Activated CD4-positive, alpha-beta T cell treated with anti-CD3 and anti-CD28 coated beads, Interleukin-2, amount 50 U/mL, for 24 hours (primary cell): ENCODE measurements at regions not wholly inside any gene's neighbourhood (a gene's known extent, or its start where the extent isn't known, plus 50 kb on each side); places are given as distances from the start of the nearest gene placed in this dataset.

Experiments used
- DNase-seq, 2 donors: peaks; one replicate each; pipeline ENCODE4 v3.0.0-alpha.2; 2020; ENCODE audit warnings: low read depth in 1 of 2, low spot score in 1 of 2

GRCh38 chr12:97267594-97268202, 194.9 kb upstream of the RMST start:
- DNase-seq, result no peak

DNA sequence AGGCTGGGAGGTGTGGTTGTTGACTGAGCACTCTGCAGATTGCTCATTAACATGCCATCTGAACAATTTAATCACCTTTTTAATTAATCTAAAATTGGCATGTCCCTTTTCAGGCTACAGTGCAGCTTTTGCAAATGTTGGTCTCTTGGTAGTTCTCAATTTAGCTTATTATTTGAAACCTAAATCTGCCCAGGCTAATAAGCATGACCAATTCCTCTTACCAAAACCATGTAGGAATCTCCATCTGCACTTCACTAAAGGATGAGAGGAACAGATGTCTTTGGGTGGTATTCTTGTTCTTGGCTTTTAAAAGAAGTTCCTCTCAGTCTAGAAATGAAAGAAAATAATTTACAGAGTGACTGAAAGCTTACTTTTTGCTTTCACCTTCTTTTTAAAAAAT, 190.1 kb upstream of the RMST start:
- no peak for DNase-seq

DNA sequence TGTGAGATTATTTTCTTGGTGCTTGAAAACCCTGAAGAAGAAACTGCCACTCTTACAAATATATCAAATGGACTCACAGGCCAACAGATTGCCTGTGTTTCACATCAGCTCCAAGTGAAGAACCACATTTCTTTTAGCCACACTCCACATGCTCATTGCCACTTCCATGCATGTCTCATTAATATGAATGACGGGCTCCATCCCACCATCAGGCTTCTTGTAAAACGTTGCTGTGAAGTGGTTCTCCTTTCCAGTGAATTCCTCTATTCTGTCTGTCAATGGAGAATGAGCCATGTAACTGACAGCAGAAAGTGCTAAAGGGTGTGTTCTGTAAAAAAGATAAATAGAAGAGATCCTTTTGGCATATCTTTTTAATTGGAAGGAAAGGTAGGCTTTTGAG, 188.2 kb upstream of the RMST start:
- no peak for DNase-seq

GRCh38 chr12:97275256-97275655, 187.3 kb upstream of the RMST start:
- no peak for DNase-seq

- no peak for DNase-seq
These were observed 186.6 kb upstream of the RMST start for GRCh38 chr12:97275728-97276590.

DNA sequence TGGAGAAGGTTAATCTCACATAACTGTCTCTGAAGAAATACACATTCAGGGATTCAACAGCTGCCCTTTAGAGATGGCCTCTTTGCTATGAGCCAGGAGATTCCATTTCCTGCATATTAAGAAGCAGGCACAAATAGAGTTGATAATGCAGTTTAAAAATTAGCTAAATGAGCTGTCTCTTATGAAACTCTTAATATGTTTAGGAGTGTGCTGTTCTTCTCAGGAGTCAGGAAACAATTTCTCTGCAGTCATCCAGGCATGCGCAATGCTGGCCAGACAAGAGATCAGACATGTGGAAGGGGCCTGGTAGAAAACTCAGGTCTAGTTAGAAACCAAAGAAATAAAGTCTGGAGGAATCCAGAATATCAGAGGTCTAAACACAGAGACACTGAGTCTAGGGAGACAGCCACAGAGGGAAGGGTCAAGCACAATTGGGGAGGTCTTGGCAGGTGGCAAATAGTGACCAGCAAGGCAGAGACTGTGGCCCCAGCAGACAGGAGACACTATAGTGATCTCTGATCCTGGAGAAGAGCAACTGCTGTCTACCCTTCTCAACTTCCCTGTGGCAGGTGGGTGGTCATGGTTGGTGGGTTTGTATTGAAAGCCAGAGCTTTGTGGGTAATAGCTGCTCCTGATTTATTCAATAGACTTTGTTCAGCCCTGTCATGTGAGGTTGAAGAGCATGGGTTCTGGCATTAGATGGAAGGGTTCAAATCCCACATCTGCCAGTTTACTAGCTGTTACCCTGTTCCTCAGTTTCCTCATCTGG, 185.8 kb upstream of the RMST start:
- DNase-seq, result no peak

GRCh38 chr12:97283297-97283696, 179.3 kb upstream of the RMST start:
- DNase-seq, result no peak

DNA sequence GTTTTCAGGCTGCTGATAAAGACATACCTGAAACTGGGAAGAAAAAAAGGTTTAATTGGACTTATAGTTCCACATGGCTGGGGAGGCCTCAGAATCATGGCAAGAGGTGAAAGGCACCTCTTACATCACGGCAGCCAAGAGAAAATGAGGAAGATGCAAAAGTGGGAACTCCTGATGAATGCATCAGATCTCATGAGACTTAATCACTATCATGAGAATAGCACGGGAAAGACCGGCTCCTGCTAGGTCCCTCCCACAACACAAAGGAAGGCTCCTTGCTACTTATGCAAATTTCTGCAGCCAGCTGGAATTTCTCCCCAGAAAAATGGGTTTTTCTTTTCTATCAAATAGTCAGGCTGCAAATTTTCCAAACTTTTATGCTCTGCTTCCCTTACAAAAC, 174.1 kb upstream of the RMST start:
- no peak for DNase-seq

- no peak for DNase-seq
These were observed 170.0 kb upstream of the RMST start for GRCh38 chr12:97292588-97292987.

DNA sequence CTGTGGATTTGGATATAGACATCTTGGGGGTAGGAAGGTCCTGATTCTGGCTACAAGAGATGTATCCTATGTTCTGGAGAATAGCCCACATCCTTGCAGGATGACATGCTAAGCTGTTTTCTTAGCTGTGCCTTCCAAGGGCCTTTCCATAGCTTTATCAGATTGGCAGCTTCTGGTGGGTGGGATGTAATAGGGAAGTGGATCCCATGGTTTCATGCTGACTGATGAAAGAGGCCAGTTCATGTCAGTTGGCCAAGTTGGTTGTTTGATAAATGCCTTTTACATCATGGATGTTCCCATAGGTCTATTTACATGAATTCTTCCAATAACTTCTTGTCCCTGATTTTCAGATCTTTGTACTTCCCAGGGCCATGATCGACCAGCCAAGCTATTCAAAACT, 169.1 kb upstream of the RMST start:
- DNase-seq, result no peak

DNA sequence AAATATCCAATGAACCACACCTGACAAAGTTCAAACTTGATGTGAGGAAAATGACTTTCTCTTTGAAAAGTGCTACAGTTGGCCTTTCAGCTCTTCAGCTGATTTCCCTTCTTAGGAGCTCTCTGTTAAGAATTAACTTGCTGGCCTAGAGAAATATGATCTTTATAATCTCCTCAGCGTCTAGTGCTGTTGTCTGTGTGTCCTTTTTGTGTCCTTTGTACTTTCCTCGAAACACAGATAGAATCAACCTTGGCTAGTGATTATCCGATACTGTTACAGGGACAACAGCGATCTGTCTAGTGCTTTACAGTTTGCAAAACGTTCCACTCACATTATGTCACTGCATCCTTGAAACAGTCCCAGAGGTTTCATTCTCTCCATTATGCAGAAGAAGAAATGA, 162.8 kb upstream of the RMST start:
- no peak for DNase-seq

- no peak for DNase-seq
These were observed 162.2 kb upstream of the RMST start for GRCh38 chr12:97300431-97300830.

DNA sequence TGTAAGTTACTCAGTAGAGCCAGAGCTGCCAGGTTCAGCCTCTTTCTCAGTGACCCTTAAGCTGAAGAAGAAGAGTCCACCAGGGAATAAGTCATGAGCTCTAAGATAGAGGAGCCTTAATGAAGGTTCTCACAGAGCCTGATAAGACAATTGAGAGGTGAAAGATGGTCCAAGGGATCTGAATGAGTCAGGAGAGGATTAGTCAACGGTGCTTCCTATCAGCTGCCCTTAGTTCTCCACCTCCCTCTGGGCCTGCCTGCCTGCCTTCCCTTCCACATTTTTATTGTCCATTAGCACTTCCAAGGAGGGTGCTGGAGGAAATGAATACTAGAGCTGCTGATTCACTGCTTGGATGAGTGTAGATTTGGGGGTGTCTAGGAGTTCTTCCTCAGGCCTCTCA, 161.7 kb upstream of the RMST start:
- DNase-seq, result no peak

DNA sequence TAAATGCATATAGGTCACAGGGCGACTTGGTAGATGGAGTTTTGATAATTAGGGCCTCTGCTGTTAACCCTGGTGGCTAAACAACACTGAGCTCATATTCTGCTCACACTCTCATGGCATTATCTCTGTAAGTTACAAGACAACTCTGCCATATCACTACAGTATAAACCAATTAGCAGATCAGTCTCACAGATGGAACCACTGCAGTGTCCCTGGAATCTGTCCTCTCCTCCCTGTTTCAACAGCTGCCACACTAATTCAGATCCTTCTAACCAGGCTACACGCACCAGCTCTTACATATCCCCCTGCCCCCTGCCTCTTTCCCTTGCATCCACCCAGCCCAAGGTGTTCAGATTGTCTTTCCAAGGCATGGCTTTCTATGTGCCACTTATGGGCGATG, 161.0 kb upstream of the RMST start:
- DNase-seq, result no peak

DNA sequence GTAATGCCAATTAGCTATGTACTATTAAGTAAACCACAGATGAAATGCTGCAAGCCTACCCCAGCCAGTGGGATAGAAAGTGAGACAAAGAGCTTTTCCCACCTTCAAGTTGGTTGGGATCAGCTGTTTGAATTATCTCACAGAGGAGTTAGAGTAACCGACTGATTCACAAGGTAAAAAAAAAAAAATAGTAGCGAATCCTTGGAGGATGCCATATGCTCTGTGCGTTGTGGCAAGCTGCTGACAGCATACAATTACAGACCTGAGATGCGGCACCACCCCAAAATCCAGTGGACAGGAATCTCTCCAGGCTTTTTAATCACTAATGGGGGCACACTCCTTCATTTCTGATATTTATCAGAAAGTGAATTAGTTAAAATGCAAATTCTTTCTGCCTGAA, 157.0 kb upstream of the RMST start:
- no peak for DNase-seq

DNA sequence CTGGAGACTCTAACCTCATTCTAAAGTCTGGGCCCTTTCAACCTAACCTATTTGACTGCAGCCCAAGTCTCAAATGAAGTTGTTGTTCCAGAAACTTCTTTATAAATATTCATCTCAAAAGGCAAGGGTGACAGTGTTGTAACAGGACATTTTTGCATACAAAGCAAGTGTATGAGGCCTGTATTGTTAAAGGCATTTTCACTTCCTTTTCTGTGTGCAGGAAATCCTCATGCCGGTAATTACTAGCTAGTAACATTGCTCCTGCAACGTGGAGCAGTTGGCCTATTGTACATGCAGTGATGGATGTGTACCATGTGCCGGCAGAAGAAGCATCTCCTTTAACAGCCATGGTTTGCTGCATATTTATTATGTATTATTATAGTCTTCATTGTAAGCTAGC, 156.5 kb upstream of the RMST start:
- DNase-seq, result no peak

DNA sequence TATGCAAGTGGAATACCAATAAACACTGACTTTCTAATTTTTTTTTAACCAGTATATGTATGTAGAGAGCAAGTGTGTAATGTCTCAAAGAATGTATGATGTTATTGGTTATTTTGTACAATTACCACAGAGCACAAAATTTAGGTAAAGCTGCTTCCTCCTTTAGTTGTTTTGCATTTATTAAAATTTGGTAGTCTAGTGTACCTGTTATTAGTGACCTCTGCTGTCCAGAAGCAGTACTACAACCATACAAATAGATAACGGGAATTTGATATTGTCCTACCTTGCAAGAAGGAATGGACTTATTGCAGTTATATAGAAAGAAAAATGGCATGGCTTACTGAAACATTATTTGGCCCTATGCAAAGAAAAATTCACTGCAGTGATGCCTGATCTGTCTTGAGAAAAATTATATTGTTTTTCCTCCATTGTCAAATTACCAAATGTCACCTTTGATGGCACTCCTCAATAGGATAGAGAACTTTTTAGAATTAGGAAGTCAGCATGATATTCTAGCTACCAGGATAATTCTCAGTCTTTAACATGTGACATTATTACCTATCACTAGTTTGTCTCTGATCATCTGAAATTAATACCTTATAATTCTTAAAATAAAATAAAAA, 153.9 kb upstream of the RMST start:
- peak in 1 of 2 donors; percentile 8 for DNase-seq

DNA sequence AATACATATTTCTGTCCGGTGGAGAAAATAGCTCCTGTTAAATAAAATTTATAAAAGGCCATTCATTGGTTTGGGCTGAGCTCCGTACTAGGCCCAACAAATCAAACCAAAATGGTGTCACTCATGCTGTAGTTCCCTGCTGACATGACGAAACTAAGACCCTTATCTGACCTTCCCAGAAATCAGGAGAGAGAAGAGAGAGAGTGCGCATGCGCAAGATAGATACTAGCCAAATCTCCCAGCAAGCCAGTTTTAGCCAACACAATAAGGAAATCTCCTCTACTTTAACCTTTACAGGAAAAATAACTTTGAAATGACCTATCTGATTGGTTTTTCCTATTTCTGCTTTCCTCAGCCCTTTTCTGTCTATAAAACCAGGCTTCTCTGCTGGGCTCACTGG, 152.7 kb upstream of the RMST start:
- no peak for DNase-seq

GRCh38 chr12:97312570-97313135, 150.0 kb upstream of the RMST start:
- DNase-seq, result no peak

- no peak for DNase-seq
These were observed 149.0 kb upstream of the RMST start for GRCh38 chr12:97313471-97314190.

- no peak for DNase-seq
These were observed 146.3 kb upstream of the RMST start for GRCh38 chr12:97316321-97316720.
